Brain microvascular endothelial cell (primary cell): ENCODE measurements at regions not wholly inside any gene's neighbourhood (a gene's known extent, or its start where the extent isn't known, plus 50 kb on each side); places are given as distances from the start of the nearest gene placed in this dataset.

Experiments
- DNase-seq: peaks from one replicate; pipeline ENCODE4 v3.0.0-alpha.2; 2020
- H3K27ac ChIP-seq: fragments of 250-450 bp; sonication (Bioruptor Pico); 2 replicates; pipeline ENCODE4 v1.5.1; 2020; ENCODE audit warnings: mild to moderate bottlenecking, moderate library complexity
- H3K27me3 ChIP-seq: fragments of 250-450 bp; sonication (Bioruptor Pico); replicated peaks from 2 replicates; pipeline ENCODE4 v1.5.1; 2020; ENCODE audit warnings: mild to moderate bottlenecking
- H3K36me3 ChIP-seq: fragments of 250-450 bp; sonication (Bioruptor Pico); replicated peaks from 2 replicates; pipeline ENCODE4 v1.5.1; 2020; ENCODE audit warnings: mild to moderate bottlenecking
- H3K4me3 ChIP-seq: 2 replicates; pipeline ENCODE4 v1.5.1; 2011; ENCODE audit warnings: low read depth, mild to moderate bottlenecking, control low read depth, low read length, moderate library complexity
- in situ Hi-C: cut with HindIII; loops from 2 replicates; pipeline ENCODE4 v1.10.0; 2017; ENCODE audit warnings: low sequenced_read_pairs, low pct_ligation_motif_present
- TF ChIP-seq, protein P1 (sequence below): IDR thresholded peaks from 2 replicates; pipeline ENCODE4 v1.5.1; 2011; ENCODE audit warnings: low read depth, mild to moderate bottlenecking, moderate library complexity, low read length, control low read depth, inconsistent platforms; ENCODE audit errors: missing control alignments

GRCh38 chr13:22001336-22001735, 330.5 kb downstream of the FGF9 start:
- Histone ChIP-seq H3K4me3 (no peak overlapping the region), H3K36me3 (no peaks in the 10 kb centered on the region), H3K27ac (no peak overlapping the region), H3K27me3 (no peaks in the 10 kb centered on the region)
- TF ChIP-seq, protein P1, sequence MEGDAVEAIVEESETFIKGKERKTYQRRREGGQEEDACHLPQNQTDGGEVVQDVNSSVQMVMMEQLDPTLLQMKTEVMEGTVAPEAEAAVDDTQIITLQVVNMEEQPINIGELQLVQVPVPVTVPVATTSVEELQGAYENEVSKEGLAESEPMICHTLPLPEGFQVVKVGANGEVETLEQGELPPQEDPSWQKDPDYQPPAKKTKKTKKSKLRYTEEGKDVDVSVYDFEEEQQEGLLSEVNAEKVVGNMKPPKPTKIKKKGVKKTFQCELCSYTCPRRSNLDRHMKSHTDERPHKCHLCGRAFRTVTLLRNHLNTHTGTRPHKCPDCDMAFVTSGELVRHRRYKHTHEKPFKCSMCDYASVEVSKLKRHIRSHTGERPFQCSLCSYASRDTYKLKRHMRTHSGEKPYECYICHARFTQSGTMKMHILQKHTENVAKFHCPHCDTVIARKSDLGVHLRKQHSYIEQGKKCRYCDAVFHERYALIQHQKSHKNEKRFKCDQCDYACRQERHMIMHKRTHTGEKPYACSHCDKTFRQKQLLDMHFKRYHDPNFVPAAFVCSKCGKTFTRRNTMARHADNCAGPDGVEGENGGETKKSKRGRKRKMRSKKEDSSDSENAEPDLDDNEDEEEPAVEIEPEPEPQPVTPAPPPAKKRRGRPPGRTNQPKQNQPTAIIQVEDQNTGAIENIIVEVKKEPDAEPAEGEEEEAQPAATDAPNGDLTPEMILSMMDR = no peak
- in situ Hi-C loops = no loop called here
- no peak for DNase-seq

GRCh38 chr13:22002893-22003292, 332.0 kb downstream of the FGF9 start:
- in situ Hi-C loops = no loop called here
- TF ChIP-seq, protein P1 = no peak
- no peaks in the 10 kb centered on the region for H3K36me3 ChIP-seq
- H3K4me3 ChIP-seq = no peak overlapping the region
- H3K27ac ChIP-seq = no peak overlapping the region
- DNase-seq = no peak
- H3K27me3 ChIP-seq = no peaks in the 10 kb centered on the region

GRCh38 chr13:22009500-22009899, 338.6 kb downstream of the FGF9 start:
- in situ Hi-C loops = no loop called here
- TF ChIP-seq, protein P1 = no peak
- H3K4me3 ChIP-seq = no peak overlapping the region
- no peak for DNase-seq
- H3K27ac ChIP-seq = no peak overlapping the region
- H3K36me3 ChIP-seq = no peaks in the 10 kb centered on the region
- no peaks in the 10 kb centered on the region for H3K27me3 ChIP-seq

DNA sequence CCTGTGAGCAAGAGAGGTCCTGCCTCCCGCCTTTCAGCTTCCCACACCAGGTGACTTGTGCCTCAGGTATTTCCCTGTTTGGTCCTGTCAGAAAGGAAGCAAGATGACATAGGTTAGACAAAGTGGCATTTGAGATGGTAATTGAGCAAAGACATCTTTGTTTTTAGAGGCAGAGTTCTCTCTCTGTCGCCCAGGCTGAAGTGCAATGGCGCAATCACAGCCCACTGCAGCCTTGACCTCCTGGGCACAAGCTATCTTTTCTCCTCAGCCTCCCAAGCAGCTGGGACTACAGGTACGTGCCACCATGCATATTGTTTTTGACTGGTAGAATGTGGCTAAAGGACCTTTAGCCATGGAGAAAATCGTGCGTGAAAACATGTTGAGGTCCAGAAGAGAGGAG, 339.1 kb downstream of the FGF9 start:
- DNase-seq = no peak
- H3K27ac ChIP-seq = no peak overlapping the region
- H3K36me3 ChIP-seq = no peaks in the 10 kb centered on the region
- TF ChIP-seq, protein P1 = no peak
- H3K27me3 ChIP-seq = no peaks in the 10 kb centered on the region
- no peak overlapping the region for H3K4me3 ChIP-seq
- in situ Hi-C loops = no loop called here

DNA sequence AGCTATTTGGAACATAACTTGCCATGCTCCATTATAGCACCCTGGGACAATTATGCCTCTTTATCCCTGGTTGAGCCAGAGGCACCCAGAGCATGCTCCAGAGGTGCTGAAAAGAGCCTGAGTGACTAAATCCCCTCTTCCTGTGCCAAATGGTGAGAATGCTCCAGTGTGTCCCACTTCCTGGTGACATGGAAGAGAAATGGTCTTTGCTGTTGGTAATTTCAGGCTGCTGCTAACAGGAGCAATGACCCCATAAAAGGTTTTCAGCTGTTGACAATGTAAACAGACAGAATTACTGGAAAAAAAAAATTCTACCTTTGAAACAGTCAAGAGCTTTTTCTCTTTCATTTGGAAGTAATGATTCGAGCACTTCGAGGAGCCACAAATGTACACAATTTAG, 341.8 kb downstream of the FGF9 start:
- in situ Hi-C loops = no loop called here
- DNase-seq = no peak
- Histone ChIP-seq H3K4me3 (no peak overlapping the region), H3K36me3 (no peaks in the 10 kb centered on the region), H3K27ac (no peak overlapping the region), H3K27me3 (no peaks in the 10 kb centered on the region)
- TF ChIP-seq, protein P1 = no peak

DNA sequence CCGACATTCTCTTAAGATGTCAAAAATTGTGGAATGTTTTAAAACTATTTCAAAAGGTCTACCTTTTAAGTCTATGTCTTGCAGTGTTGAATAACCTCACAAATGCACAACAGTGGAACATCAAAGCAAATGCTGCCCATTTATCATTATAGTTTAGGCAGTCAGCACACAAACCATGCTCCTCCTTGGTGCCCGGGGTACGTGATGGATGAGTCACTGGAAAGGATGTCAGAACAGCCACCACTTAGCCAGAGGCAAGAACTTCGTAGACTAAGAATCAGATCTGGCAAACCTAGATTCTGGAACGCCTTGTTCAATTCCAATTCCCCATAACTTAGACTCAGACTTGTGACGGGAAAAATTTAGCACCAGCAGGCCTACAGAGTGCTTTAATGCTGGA, 343.6 kb downstream of the FGF9 start:
- DNase-seq = no peak
- TF ChIP-seq, protein P1 = no peak
- no peaks in the 10 kb centered on the region for H3K27me3 ChIP-seq
- in situ Hi-C loops = no loop called here
- H3K4me3 ChIP-seq = no peak overlapping the region
- H3K36me3 ChIP-seq = no peaks in the 10 kb centered on the region
- H3K27ac ChIP-seq = no peak overlapping the region
